ENCODE measurements at regions not wholly inside any gene's neighbourhood (a gene's known extent, or its start where the extent isn't known, plus 50 kb on each side); places are given as distances from the start of the nearest gene placed in this dataset.

DNA sequence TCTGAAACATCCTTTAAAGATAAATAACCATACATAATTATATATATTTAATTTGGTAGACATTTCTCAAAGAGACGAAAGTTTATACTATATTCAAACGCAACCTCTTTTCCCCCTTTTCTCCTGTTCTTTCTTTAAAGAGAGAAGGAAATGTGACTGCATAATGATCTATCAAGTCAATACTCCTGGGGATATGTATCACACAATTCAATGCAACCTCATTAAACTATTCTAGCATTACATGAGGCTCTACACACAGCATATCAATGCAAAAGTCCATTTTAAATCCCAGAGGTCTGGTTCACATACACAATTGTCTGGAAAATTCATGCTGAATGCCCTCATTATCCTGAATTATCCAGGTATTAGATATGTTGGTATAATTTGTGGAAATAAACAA, 330.7 kb downstream of the LMX1A start:
- DNase-seq: no peak

DNA sequence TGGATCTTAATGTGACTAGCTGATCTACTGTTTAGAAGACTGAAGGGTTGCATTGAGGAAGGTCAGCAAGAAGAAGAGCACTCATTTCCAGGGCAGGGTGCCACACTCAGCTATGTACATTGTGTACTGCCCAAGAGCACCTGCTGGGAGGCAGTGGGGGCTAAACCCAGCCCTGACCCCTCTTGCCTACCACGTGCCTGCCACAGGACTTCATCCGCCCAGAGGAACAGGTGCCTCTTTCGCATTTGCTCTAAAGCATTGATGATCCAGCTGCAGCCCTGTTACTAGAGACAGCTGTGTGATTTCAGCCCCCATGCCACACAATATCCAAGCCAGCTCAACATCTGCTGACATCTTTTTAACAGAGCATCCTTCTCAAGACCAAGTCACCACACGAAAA, 341.8 kb downstream of the LMX1A start:
- DNase-seq: no peak

DNA sequence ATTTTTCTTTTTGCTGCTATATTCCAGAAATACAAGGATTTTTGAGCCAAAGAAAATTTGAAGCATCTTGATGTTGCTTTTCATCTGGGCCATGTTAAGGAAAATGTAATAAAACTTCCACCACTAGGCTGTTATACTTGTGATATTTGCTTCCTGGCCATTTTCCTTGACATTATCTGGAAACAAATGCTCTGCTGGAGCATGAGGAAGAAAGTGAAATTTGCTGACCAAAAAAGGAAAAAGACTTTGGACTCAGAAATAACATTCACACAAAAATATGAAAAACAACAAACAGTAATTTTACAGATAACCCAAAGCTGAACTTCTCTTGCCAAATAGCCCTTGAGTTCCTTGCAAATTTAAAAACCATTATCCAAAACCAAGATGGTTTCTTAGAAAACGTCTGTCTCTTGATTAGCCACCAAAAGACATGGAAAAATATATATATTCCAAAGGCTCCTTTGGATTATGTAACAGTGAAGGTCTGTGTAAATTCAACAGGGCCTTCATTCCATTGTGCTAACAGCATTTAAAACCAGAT, 344.5 kb downstream of the LMX1A start:
- DNase-seq: no peak

DNA sequence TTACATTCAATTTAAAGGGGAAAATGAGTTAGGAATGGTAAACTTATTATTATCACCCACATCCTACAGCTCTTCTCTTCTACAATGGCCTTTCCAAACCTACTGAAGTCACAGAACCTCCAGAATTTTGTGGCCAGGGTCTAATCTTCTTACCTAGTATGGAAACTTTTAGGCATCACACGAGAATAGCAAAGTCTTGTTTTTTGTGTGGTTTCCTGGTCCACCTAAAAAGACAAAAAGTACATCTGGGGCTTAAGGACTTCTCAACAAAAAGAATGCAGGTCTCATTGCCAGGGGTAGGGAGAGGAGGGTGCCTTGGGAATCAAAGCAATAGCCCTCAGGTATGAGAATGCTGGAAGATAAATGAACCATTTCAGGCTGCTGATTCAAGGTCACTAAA, 345.3 kb downstream of the LMX1A start:
- DNase-seq: no peak

DNA sequence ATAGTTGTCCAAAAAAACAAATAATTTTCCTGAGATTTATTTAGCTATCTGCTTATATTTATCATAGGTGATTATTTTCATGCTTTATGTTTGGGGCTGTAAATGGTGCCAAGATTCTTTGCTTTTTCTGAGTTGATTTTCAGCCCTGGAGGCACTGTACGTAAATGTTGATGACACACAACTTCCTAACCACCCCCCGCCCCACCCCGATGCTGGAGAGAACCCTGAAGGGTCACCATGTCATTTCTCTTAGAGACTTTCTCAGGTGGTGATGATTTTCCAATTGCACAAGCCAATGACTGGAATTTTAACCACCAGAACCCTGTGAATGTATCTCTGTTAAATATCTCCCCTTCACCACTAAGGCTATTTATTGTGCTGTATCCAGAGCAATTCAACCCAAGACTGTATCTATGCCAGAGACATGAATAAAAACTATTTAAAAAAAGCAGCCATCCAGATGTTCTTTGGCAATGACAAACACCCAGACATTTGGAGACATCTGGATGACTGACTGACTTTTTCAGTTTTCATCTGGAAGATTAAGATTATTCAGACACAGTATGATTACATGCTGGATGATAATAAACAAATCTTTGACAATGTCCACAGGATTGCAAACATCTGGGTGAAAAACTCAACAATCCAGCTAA, 346.0 kb downstream of the LMX1A start:
- DNase-seq: no peak

DNA sequence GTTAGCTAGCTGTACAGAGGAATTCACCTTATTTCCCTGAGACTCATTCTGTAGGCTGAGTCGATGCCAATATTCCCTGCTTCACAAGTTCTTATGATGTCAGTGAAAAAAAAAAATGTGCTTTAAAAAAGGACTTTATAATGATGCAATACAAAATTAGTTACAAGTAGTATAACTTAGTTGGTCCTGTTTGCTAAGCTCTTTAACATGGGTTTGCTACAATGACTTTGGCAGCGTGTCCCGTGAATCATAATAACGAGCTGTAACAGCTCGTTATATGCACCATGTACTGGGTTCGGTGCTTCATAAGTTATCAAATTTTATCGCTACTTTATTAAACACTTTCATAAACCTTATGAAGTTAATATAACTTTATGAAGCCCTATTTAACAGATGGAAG, 349.7 kb downstream of the LMX1A start:
- no peak for DNase-seq

DNA sequence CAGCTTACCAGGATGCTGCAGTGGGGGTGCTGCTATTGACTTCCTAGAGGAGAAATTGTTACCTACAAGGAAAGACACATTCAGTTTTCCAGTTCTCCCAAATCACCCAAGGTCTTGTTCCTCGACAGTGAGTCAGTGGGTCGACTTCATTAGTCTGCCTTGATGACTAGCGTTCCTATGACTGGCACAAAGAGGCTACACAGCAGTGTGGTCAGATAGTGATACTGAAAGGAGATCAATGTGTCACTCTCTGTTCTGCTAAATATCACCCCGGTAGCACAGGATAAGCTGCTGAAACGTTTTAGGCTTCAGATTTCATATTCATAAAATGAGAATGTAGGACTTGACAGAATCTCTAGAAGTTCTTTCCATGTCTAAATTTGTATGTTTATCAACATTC, 357.4 kb downstream of the LMX1A start:
- DNase-seq: no peak

DNA sequence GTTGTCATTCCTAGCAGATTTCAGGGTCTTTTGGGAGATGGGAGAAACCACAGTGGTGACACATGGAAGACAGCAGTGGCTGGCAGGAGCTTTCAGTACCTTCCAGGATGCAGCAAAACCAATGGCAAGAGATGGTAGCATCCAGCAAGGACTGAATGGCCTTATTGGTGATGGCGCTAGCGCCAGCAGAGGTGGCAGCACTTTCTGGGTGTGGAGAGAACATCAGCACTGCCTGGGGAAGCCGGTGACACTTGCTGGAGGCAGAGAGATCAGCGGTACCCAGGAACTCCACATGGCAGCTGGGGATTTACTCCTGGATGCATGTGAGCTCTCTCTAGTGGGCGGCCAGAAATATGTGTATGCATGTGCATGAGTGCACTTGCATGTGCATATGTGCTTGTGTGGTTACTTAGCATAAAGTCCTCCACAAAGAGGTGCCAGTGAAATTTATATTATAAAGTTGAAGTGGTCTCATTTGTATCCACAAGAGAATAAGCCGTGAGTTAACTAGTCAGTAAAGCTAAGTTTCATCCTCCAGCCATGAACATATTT, 364.7 kb downstream of the LMX1A start:
- DNase-seq: no peak

DNA sequence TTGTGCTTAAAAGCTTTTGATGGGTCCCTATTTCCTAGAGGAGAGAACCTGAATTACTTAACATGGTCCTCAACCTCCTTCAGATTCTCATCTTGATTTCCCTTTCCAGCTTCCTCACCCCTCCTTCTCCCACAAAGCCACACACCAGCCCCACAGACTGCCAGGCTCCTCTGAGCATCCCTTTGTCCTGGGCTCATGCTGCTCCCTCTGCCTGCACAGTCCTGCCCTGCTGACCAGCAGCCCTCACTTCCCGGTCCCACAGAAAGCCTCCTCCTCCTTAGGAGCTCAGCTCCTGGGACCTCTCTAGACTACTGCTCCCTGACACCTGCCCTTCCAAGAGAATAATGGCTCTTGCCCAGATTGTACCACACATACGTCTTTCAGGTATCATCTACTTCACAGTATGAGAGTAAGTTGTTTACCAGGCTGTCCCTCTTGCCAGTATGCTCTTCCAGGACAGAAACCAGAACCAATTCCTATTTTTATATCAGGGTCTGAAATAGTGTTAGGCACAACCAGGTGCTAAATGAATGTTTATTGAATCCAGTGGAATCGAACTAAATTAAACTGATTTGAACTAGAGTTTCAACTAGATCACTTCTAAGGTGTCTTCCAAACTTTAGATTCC, 373.4 kb downstream of the LMX1A start:
- DNase-seq: no peak

DNA sequence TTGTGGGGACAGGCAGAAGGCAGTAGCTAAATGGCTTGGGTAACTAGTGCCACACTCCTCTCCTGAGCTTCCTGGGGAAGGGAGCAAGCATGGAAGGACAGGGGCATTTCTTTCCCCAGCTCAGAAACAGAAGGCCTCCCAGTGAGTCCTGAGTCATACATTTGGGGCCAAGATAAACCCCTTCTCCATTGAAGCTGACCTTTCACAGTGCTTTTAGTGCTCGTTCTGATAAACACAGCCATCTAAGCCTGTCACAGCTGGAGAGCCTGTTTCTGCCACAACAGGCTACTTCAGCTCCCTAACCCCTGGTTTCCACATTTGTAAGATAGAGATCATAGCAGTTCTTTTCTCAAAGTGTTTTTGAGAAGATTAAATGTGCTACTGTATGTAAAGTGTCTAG, 374.0 kb downstream of the LMX1A start:
- DNase-seq: no peak

DNA sequence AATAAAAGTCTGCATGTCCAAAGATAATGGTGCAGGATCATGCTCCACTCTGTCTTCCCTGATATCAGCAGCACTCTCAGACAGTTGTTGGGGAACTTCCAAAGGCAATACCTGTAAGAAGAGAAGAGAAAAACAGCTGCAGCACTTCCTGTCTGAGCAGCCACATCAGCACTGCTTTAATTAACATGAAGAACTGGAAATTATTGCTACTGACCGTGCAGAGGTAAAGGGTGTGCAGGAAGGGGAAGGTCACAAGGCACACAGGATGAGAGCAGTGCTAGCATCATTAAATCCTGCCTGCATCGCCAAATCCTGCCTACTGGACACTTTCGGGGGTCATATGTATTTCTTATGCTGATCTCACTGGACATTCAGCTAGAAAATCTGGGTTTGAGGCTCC, 379.0 kb downstream of the LMX1A start:
- DNase-seq: no peak

DNA sequence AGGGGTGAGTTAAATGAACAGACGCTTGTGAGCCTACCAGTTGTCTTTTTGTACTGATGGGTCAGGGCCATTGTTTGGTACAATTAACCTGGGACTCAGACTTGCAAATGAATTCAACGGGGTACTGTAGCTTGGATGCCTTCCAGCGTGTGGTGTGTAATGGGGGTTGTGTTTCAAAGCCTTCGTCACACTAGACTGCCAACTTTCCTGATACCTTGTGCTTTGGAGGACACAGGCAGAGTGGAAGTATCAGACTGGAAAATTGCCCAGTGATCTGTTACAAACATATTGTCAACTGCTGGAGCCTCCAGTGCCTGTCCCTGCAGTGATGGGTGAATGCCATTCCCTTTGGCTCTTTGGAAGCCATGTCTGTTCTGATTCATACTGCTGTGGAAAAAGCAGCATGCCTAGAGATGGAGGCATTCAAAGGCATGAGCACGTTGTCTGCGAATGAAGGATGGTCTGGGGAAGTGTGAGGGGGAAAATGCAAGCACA, 384.5 kb downstream of the LMX1A start:
- DNase-seq: no peak

DNA sequence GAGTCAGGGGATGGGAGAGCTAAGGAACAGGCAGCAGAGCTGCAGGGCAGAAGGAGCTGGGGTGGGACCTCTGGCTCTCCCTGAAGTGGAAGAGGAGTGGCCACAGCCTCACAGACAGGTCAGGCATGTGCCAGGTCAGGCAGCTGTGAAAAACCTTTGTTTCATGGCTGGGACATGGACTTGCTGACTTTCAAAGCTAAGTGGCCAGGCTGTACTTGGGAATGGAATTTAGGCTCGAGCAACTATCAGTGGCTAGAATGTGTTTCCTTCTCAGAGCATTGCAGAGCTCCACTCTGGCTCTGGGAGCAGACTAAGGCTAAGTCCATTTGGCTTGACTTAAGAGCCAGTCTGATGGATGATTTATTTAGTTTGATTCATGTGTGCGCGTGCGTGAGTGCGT, 385.1 kb downstream of the LMX1A start:
- no peak for DNase-seq

DNA sequence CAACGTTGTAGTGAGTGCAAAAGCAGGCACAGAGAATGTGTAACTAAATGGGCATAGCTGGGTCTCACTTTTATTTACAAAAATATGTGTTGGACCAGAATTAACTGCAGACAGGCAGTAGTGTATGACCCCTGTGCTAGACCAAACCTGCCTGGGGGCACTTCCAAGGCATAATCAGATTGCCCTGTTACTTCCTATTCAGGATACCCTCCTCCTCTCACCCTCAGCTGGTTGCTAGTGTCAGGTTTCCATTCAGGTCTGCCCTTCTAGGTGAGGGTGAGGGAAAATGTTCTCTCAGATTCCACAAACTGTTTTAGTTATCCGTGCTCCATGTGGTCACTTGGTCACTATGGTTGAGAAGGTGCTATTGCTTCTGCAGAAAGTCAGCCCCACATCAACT, 387.3 kb downstream of the LMX1A start:
- DNase-seq: no peak

DNA sequence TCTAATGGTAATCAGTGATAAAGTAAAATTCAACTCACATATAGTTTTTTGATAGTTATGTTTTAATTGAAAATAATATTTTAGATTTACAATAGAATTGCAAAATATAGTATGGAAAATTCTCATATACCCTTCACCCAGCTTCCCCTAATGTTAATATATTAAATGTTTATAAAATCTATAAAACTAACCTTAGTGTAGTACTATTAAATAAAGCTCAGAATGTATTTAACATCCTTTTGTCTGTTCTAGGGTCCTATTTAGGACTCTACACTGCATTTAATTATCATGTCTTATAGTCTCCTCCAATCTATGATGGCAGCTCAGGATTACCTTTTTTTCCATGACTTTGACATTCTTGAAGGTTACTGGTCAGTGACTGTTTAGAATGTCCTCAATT, 389.2 kb downstream of the LMX1A start:
- no peak for DNase-seq

DNA sequence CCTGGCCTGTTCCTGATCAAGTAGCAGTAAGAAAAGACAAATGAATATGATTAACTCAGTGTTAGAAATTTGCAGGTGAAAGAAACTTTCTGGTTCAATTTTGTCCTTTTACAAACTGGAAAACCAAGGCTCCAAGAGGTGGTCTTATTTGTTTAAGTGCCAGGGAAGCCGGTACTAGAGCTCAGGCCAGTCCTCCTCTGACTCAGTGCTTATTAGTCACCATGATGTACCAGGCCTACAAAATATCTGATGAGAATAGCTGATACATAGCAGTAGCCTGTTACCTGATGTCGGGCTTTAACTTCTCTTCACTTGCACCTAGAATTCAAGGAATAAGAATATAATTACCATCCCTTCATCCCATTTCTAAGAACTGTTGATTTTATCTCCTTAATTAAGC, 394.8 kb downstream of the LMX1A start:
- DNase-seq: no peak

DNA sequence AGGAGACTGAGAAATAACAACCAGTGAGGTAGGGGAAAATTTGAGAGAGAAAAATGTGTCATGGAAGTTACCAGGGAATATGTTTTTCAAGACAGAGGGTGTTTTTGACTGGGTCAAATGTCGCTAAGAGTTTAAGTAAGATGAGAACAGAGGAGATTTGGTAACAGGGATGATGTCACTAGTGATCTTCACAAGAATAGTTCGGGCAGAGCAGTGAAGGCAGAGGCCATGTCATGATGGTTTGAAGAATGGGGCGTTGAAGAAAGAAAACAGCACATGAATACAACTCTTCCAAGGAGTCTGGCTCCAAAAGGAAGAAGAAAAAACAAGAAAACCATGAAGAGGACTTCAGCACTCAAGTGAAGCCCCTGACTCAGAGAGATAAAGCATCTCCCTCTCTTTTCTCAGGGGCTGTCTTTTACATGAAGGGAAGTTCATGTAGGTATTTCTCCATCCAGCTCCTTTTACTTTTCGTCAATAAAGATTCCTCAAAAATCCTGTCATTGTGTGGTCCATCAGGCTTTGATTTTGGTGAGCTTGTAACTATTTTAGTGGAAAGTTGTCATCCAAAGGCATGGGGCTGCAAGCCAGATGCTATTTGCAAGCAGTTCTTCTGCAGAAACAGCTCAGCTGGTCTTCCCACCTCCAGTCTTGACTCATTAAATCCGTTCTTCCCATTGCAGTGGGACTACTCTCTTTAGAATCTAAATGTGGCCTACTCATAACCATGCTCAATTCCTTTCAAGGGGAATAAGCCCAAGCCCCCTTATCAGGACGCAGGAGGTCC, 397.3 kb downstream of the LMX1A start:
- no peak for DNase-seq

DNA sequence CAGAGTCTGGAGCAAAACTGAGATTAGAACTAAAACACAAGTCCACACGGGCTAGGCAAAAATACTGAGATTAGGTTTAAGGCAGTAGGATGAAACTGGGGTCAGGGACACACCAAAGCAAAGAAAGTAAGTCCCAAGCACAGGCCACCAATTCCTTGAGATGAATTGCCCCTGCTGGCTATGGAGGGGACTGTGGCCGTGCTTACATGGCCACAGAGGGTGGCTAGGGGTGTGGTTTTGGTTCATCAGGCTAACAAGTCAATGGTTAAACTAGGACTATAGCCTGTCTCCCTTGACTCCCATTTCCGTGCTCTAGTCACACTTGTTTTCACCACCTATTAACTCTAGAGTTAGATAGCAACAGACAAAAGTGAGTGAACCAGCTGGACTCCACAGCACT, 394.8 kb downstream of the PBX1 start:
- DNase-seq: no peak

DNA sequence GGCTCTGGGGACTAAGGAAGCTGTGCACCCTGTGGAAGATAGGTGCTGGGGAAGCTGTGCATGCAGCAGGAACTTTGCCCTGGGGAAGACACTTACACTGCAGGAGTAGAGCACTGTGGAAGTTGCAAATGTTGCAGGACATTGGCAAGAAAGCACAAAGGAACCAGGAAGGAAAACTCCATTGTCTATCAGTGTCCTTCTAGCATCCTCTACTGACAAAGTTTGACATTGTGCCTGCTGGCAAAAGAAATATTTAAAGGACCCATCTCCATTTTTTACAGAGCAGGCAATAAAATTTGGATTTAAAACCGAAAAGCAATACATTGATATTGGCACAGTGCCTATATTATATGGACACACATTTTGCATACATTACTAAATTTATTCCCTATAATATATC, 394.1 kb downstream of the PBX1 start:
- DNase-seq: no peak

DNA sequence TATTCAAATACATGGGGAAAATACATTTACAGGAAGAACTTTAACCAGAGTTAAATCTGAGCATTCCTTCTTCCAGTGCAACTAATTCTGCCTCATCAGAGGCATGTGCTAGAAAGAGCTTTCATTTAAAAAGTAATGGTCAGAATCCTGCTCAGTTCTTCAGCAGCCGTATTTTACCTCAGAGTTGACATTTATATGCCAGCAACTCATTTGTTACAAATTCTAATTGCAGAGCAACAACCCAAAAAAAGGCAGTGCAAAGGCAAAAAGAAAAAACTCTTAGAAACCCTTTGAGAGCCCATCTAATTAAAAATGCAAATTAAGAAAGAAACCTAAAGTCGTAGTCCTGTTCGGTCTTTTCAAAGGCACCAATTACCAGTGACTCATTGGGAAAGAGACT, 392.5 kb downstream of the PBX1 start:
- DNase-seq: no peak

DNA sequence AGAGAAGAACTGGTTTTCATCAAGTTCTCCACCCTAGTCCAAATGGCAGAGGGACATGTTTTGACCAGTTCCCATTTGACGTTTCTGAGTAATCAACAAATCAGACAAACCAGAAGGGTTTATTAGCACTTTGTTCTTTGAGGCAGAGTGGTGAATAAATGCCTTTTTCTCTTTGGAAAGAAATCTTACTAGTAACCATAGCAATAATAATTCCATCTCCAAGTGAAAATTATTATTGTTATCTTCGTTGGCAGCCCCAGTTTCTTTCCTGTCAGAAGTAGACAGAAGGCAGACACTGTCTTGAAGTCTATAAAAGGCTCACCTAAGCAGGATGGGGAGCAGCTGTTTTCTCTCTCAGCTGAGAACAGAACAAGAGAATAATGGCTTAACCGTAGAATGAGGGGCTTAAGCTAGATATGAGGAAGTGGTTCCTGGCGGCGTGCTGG, 391.6 kb downstream of the PBX1 start:
- no peak for DNase-seq

DNA sequence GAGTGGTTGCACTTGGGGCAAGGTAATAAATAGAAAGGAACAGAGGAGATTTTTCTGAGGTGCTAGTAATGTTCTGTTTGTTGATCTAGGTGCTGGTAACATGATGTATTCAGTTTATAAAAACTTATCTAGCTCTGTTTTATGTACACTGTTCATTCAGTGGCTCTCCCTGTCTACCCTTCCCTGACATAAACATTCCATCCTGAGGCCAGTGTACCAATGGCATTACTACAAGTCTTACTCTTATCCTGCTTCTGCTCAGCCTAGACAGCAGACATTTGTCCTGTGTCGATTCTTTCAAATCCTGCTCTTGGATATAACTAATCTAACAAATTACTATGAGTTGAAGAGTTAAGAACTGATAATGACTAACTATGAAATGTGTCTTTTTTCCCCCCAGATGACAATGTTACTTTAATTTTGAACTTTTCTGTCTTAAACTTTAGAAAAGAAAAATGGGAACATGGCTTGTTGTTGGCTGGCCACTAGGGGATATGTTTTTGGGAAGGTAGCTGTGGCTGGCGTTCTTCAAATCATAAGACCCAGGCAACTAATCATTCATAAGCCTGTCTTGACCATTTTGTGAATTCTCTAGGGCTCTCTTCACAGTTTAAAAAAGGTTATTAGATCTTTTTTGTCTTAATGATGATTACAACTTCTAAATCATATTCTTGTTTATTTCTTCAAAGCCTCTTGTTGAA, 390.9 kb downstream of the PBX1 start:
- DNase-seq: no peak

DNA sequence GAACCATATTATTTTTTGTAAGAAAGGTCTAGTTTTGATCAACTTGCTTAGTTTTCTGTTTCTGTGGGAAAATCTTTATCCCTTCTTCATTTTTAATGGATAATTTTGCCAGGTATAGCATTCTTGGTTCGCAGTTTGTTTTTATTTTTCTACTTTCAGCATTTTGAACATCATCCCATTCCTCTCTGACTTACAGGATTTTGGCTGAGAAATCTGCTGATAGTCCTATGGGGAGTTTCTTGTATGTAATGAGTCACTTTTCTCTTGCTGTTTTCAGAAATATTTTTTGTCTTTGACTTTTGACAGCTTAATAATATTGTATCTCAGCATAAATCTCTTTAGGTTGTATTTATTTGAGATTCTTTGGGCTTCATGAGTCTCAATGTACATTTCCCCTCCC, 389.1 kb downstream of the PBX1 start:
- no peak for DNase-seq
